ENCODE measurements at regions not wholly inside any gene's neighbourhood (a gene's known extent, or its start where the extent isn't known, plus 50 kb on each side); places are given as distances from the start of the nearest gene placed in this dataset.

- DNase-seq = no peak
These were observed 146.5 kb downstream of the SYK start for GRCh38 chr9:90948156-90948555.

GRCh38 chr9:90950600-90950999 lies 149.0 kb downstream of the SYK start:
- DNase-seq = no peak

- DNase-seq = no peak
These were observed 151.6 kb downstream of the SYK start for GRCh38 chr9:90953200-90953599.

GRCh38 chr9:90953805-90954204 lies 152.2 kb downstream of the SYK start:
- DNase-seq = no peak

GRCh38 chr9:90956026-90956810 lies 154.6 kb downstream of the SYK start:
- no peak for DNase-seq

GRCh38 chr9:90958328-90958727 lies 156.7 kb downstream of the SYK start:
- no peak for DNase-seq

- DNase-seq = no peak
These were observed 159.3 kb downstream of the SYK start for GRCh38 chr9:90960941-90961340.

GRCh38 chr9:90961375-90961774 lies 159.8 kb downstream of the SYK start:
- no peak for DNase-seq

- peak; percentile 28 to 31 for DNase-seq
These were observed 162.7 kb downstream of the SYK start for GRCh38 chr9:90964101-90965020.

- DNase-seq = no peak
These were observed 163.8 kb downstream of the SYK start for GRCh38 chr9:90965226-90966030.

GRCh38 chr9:90966031-90966290 lies 164.3 kb downstream of the SYK start:
- DNase-seq = no peak

GRCh38 chr9:90966480-90967144 lies 165.0 kb downstream of the SYK start:
- DNase-seq = no peak

GRCh38 chr9:90967145-90967538 lies 165.5 kb downstream of the SYK start:
- DNase-seq = no peak

GRCh38 chr9:90969021-90969675 lies 167.5 kb downstream of the SYK start:
- no peak for DNase-seq

GRCh38 chr9:90970608-90971007 lies 169.0 kb downstream of the SYK start:
- no peak for DNase-seq

GRCh38 chr9:90972057-90972456 lies 170.4 kb downstream of the SYK start:
- no peak for DNase-seq

- no peak for DNase-seq
These were observed 172.4 kb downstream of the SYK start for GRCh38 chr9:90974016-90974415.

GRCh38 chr9:90974643-90975245 lies 173.1 kb downstream of the SYK start:
- no peak for DNase-seq

- DNase-seq = no peak
These were observed 174.3 kb downstream of the SYK start for GRCh38 chr9:90975781-90976538.

GRCh38 chr9:90979138-90979551 lies 177.5 kb downstream of the SYK start:
- DNase-seq = no peak

All from right lung (tissue), 2 donors.